B cell (primary cell): ENCODE measurements at regions not wholly inside any gene's neighbourhood (a gene's known extent, or its start where the extent isn't known, plus 50 kb on each side); places are given as distances from the start of the nearest gene placed in this dataset.
"Not testable (repeated sequence)": the region's sequence is repeated elsewhere in the genome, so short reads cannot be mapped to it uniquely, and the experiment has no call there.

ENCODE experiments used
- EZH2 ChIP-seq: IDR thresholded peaks from 2 replicates; pipeline ENCODE4 v1.6.1; 2012; ENCODE audit warnings: borderline replicate concordance, low read depth, mild to moderate bottlenecking, moderate library complexity, low read length; ENCODE audit not compliant: insufficient read depth, poor library complexity, severe bottlenecking
- TF ChIP-seq, protein P1 (sequence below): fragments of 200-600 bp; IDR thresholded peaks from one replicate; pipeline ENCODE4 v1.8.0; 2022; ENCODE audit warnings: antibody characterized with exemption, mild to moderate bottlenecking

DNA sequence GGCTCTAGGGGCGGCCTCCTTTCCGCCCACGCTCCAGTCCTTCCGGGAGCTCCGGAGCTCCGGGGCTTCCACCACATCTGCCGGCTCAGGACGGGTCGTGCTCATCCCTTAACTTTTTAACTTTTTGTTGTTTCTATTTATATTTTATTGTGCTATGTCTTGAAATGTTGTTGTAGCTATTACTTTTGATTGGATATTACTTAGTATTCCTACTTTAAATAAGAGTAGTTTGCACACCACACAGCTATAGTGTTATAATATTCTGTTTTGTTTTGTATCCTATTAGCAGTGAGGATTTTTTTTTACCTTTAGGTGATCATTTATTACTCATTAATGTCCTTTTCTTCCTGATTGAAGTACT lies 1612.9 kb downstream of the SPATA31A7 start:
- TF ChIP-seq, protein P1, sequence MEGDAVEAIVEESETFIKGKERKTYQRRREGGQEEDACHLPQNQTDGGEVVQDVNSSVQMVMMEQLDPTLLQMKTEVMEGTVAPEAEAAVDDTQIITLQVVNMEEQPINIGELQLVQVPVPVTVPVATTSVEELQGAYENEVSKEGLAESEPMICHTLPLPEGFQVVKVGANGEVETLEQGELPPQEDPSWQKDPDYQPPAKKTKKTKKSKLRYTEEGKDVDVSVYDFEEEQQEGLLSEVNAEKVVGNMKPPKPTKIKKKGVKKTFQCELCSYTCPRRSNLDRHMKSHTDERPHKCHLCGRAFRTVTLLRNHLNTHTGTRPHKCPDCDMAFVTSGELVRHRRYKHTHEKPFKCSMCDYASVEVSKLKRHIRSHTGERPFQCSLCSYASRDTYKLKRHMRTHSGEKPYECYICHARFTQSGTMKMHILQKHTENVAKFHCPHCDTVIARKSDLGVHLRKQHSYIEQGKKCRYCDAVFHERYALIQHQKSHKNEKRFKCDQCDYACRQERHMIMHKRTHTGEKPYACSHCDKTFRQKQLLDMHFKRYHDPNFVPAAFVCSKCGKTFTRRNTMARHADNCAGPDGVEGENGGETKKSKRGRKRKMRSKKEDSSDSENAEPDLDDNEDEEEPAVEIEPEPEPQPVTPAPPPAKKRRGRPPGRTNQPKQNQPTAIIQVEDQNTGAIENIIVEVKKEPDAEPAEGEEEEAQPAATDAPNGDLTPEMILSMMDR: not testable (repeated sequence)
- TF ChIP-seq EZH2: not testable (repeated sequence)
